ENCODE measurements at regions not wholly inside any gene's neighbourhood (a gene's known extent, or its start where the extent isn't known, plus 50 kb on each side); places are given as distances from the start of the nearest gene placed in this dataset.

DNA sequence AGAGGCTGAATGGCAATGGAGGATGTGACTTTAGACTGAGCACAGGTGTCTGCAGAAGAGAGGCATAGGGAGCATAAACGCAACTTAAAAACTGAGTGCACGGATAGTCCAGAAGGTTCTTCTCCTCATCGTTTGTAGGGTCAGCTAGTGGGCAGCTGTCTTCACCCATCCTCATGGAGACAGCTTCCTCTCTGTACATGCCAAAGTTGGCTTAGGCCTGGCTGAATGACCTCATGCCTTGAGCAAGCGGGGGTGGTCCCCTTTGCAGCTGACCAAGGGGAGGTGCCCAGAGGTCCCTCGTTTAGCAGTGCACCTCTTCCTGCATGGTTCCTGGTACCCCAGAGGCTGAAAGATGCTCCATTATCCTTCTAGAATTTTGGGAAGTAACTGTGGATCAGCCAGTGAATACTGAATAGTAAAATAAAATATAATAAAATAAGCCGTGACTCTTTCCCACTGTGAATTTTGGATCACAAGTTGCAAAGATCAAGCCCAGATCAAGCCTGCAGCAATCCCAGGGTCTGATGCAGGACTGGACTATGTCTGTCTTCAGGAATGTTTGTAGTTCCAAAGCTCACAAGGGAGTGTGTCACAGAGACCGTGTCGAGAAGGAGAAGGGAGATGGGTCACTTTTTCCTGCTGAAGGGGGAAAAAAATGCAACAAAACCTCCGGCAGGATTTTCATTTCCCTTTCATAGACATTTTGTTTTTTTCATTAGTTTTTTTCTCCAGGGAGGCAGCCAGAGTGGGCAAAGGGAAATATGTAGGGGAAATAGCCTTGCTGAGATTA, 295.3 kb upstream of the MKI67 start:
- TF ChIP-seq, protein P1, sequence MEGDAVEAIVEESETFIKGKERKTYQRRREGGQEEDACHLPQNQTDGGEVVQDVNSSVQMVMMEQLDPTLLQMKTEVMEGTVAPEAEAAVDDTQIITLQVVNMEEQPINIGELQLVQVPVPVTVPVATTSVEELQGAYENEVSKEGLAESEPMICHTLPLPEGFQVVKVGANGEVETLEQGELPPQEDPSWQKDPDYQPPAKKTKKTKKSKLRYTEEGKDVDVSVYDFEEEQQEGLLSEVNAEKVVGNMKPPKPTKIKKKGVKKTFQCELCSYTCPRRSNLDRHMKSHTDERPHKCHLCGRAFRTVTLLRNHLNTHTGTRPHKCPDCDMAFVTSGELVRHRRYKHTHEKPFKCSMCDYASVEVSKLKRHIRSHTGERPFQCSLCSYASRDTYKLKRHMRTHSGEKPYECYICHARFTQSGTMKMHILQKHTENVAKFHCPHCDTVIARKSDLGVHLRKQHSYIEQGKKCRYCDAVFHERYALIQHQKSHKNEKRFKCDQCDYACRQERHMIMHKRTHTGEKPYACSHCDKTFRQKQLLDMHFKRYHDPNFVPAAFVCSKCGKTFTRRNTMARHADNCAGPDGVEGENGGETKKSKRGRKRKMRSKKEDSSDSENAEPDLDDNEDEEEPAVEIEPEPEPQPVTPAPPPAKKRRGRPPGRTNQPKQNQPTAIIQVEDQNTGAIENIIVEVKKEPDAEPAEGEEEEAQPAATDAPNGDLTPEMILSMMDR (IDR thresholded peaks at IDR 0.05): no peak
- DNase-seq: no peak
- no peaks in the 10 kb centered on the region for H3K9me3 Mint-ChIP-seq
- CTCF ChIA-PET: no interaction called here
- H3K4me3 Mint-ChIP-seq: no peak overlapping the region
- POLR2A ChIA-PET: no interaction called here
- no peak overlapping the region for H3K27ac Mint-ChIP-seq
- H3K27me3 Mint-ChIP-seq: no peaks in the 10 kb centered on the region
- intact Hi-C loops (cut with micrococcal nuclease): no loop called here
- H3K4me1 Mint-ChIP-seq: no peaks in the 10 kb centered on the region
- H3K36me3 Mint-ChIP-seq (ENCODE audit: low read depth): no peaks in the 10 kb centered on the region
- ATAC-seq (ENCODE audit: low read depth): no peak

- intact Hi-C loops (cut with micrococcal nuclease): no loop called here
- H3K27ac Mint-ChIP-seq: no peak overlapping the region
- ATAC-seq (ENCODE audit: low read depth) (no peak), DNase-seq (no peak)
- no peaks in the 10 kb centered on the region for H3K4me1 Mint-ChIP-seq
- no peaks in the 10 kb centered on the region for H3K36me3 Mint-ChIP-seq (ENCODE audit: low read depth)
- ChIA-PET CTCF (no interaction called here), POLR2A (no interaction called here)
- H3K4me3 Mint-ChIP-seq: no peak overlapping the region
- H3K9me3 Mint-ChIP-seq: no peaks in the 10 kb centered on the region
- TF ChIP-seq, protein P1 (IDR thresholded peaks at IDR 0.05): no peak
- no peaks in the 10 kb centered on the region for H3K27me3 Mint-ChIP-seq
Observed at GRCh38 chr10:128422190-128422589, 296.0 kb upstream of the MKI67 start.

DNA sequence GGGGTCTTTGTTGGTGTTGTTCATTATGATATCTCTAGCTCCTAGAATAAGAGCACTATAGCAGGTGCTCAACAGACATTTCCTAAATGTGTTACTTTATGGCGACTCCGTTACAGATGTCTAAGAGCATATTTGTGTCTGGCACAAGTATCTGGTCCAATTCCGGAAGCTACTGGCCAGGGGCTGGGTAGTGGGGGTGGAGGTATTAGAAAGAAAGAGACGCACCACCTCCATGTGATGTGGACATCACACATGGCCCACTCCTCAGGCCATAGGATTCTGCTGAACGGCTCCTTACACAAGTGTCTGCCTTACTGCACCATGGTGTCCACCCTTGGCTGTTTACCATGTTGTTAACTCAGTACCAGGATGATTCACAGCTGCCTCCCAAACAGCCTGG, 296.8 kb upstream of the MKI67 start:
- ChIA-PET POLR2A (no interaction called here), CTCF (no interaction called here)
- no peak for DNase-seq
- Mint-ChIP-seq H3K36me3 (ENCODE audit: low read depth) (no peaks in the 10 kb centered on the region), H3K27me3 (no peaks in the 10 kb centered on the region), H3K9me3 (no peaks in the 10 kb centered on the region), H3K4me3 (no peak overlapping the region), H3K27ac (no peak overlapping the region), H3K4me1 (no peaks in the 10 kb centered on the region)
- TF ChIP-seq, protein P1 (IDR thresholded peaks at IDR 0.05): no peak
- intact Hi-C loops (cut with micrococcal nuclease): no loop called here
- ATAC-seq (ENCODE audit: low read depth): no peak

GRCh38 chr10:128429321-128429720, 303.1 kb upstream of the MKI67 start:
- Mint-ChIP-seq H3K4me1 (no peaks in the 10 kb centered on the region), H3K27me3 (no peaks in the 10 kb centered on the region), H3K9me3 (no peaks in the 10 kb centered on the region), H3K4me3 (no peak overlapping the region), H3K27ac (no peak overlapping the region), H3K36me3 (ENCODE audit: low read depth) (no peaks in the 10 kb centered on the region)
- ATAC-seq (ENCODE audit: low read depth): no peak
- ChIA-PET CTCF (no interaction called here), POLR2A (no interaction called here)
- TF ChIP-seq, protein P1 (IDR thresholded peaks at IDR 0.05): no peak
- intact Hi-C loops (cut with micrococcal nuclease): no loop called here
- no peak for DNase-seq

DNA sequence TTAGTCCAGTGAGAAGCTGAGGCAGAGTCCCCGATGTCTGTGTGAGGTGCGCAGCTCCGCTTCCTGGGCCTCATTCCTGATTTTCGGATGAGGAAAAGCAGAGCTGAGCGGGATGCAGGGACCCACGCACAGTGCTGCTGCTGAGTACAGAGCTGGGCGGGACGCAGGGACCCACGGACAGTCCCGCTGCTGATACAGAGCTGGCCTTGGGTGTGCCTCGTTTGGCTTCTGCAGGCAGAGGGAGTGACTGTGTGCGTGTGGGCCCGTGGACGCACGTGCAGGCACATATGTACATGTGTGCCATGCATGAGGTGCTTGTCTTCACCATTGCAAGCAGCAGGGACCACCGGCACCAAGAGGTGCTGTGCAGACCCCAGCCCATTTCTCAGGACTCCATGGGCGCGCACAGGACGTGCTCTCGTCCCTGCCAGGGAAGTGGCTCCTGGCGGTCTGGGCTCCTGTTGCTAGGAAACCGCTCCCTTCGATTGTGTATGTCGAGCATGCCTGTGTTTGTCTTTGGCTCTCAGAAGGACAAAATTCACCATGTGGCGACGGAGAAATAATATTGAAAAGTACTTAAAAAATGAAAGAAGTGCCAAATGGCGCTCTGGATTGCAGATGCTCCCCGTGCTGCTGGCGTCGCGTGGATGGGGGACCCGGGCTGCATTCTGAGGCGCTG, 303.8 kb upstream of the MKI67 start:
- no peaks in the 10 kb centered on the region for H3K9me3 Mint-ChIP-seq
- CTCF ChIA-PET: no interaction called here
- no peaks in the 10 kb centered on the region for H3K36me3 Mint-ChIP-seq (ENCODE audit: low read depth)
- no peaks in the 10 kb centered on the region for H3K4me1 Mint-ChIP-seq
- DNase-seq: no peak
- no peak overlapping the region for H3K4me3 Mint-ChIP-seq
- no peak overlapping the region for H3K27ac Mint-ChIP-seq
- TF ChIP-seq, protein P1 (IDR thresholded peaks at IDR 0.05): no peak
- H3K27me3 Mint-ChIP-seq: no peaks in the 10 kb centered on the region
- intact Hi-C loops (cut with micrococcal nuclease): no loop called here
- ATAC-seq (ENCODE audit: low read depth): no peak
- POLR2A ChIA-PET: no interaction called here
